GM12872 (cell line): ENCODE measurements at regions not wholly inside any gene's neighbourhood (a gene's known extent, or its start where the extent isn't known, plus 50 kb on each side); places are given as distances from the start of the nearest gene placed in this dataset.

Experiments
- CTCF ChIP-seq: IDR thresholded peaks from 3 replicates; pipeline ENCODE4 v1.5.1; 2011; ENCODE audit warnings: low read depth, mild to moderate bottlenecking, low read length, moderate library complexity; ENCODE audit not compliant: insufficient read depth

DNA sequence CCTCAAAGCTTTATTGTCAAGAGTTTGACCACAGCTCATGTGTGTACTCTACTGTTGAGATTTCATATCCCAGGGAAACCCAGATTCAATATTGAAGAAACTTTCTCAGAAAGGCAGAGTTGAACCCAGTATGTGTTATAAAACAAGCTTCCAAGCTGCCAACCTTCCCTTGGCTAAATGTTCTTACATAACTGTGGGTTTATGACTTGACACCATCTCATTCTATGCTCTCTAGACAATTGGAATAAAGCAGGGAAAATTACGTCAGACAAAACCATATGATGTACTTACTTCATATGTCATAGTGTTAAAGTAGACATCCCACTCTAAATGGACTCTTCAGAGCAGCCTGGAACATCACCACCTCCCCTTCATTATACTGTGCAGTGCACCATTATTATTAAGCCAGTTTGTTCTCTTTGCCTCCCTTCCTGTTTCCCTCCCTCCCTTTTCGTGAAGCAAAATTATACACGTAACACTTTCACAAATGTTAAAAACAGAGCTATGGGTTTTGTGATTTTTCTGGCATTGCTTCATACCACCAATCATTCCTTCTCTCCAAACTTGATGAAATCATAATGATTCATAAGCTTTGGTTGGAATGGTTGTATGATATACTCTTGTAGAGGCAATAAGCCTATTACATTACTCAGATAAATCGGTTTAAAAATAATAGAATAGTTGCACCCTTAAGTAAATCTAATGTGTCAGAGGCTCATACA lies 507.2 kb downstream of the LTN1 start:
- TF ChIP-seq CTCF, result no peak

- no peak for TF ChIP-seq CTCF
Measured at GRCh38 chr21:28483301-28484035, 509.2 kb downstream of the LTN1 start.

- TF ChIP-seq CTCF, result no peak
Measured at GRCh38 chr21:28482657-28483056, 510.0 kb downstream of the LTN1 start.

- TF ChIP-seq CTCF, result no peak
Measured at GRCh38 chr21:28480470-28480869, 512.2 kb downstream of the LTN1 start.

- no peak for TF ChIP-seq CTCF
Measured at GRCh38 chr21:28473530-28474220, 519.0 kb downstream of the LTN1 start.

DNA sequence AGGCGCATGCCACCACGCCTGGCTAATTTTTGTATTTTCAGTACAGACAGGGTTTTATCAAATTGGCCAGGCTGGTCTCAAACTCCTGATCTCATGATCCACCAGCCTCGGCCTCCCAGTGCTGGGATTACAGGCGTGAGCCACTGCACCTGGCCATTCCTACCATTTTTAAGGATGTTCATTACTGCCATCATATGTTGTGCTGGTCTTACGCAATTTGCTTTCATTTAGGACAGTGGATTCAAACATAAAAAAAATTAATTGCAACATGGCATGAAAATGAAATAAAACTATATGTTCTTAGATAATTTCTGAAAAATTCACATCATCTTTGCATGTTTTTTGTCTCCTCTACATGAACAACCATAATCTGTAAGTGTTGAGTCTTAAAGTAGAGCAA lies 527.7 kb downstream of the LTN1 start:
- TF ChIP-seq CTCF, result no peak

GRCh38 chr21:28464095-28464494 lies 528.6 kb downstream of the LTN1 start:
- TF ChIP-seq CTCF, result no peak
